MM.1S (cell line): ENCODE measurements at regions not wholly inside any gene's neighbourhood (a gene's known extent, or its start where the extent isn't known, plus 50 kb on each side); places are given as distances from the start of the nearest gene placed in this dataset.

Source experiments
- DNase-seq: peaks from one replicate; pipeline ENCODE4 v3.0.0-alpha.2; 2015
- H2AFZ ChIP-seq: fragments of 300-600 bp; sonication (generic); 2 replicates; pipeline ENCODE4 v1.6.0; 2016; ENCODE audit warnings: antibody characterized with exemption, low read length
- H3F3A ChIP-seq: fragments of 300-600 bp; sonication (generic); 2 replicates; pipeline ENCODE4 v1.6.1; 2016; ENCODE audit warnings: mild to moderate bottlenecking, antibody characterized with exemption, low read length, moderate library complexity, mixed read lengths; ENCODE audit not compliant: insufficient read depth
- H3K27ac ChIP-seq: fragments of 300-600 bp; sonication (generic); 2 replicates; pipeline ENCODE4 v1.5.1; 2016; ENCODE audit warnings: mild to moderate bottlenecking, low read length
- H3K27me3 ChIP-seq: fragments of 300-600 bp; sonication (generic); replicated peaks from 2 replicates; pipeline ENCODE4 v1.6.0; 2016; ENCODE audit warnings: low read length; ENCODE audit not compliant: insufficient read depth
- H3K36me3 ChIP-seq: fragments of 300-600 bp; sonication (generic); replicated peaks from 2 replicates; pipeline ENCODE4 v1.6.1; 2016; ENCODE audit warnings: mild to moderate bottlenecking, low read length, mixed read lengths; ENCODE audit not compliant: insufficient read depth
- H3K4me1 ChIP-seq: fragments of 300-600 bp; sonication (generic); 2 replicates; pipeline ENCODE4 v1.6.1; 2016; ENCODE audit warnings: low read length, mixed read lengths
- H3K4me2 ChIP-seq: fragments of 300-600 bp; sonication (generic); 2 replicates; pipeline ENCODE4 v1.6.0; 2016; ENCODE audit warnings: low read depth, low read length
- H3K4me3 ChIP-seq: fragments of 300-600 bp; sonication (generic); 2 replicates; pipeline ENCODE4 v1.5.1; 2016; ENCODE audit warnings: low read length, mixed read lengths
- H3K79me2 ChIP-seq: fragments of 300-600 bp; sonication (generic); 2 replicates; pipeline ENCODE4 v1.6.1; 2016; ENCODE audit warnings: mixed run types, low read length, mixed read lengths
- H3K9ac ChIP-seq: fragments of 300-600 bp; sonication (generic); 2 replicates; pipeline ENCODE4 v1.6.1; 2016; ENCODE audit warnings: low read length, mixed read lengths
- H3K9me2 ChIP-seq: fragments of 300-600 bp; sonication (generic); replicated peaks from 2 replicates; pipeline ENCODE4 v1.6.1; 2016; ENCODE audit warnings: mild to moderate bottlenecking, low read length, mixed read lengths; ENCODE audit not compliant: insufficient read depth
- H3K9me3 ChIP-seq: fragments of 300-600 bp; sonication (generic); replicated peaks from 2 replicates; pipeline ENCODE4 v1.6.1; 2016; ENCODE audit warnings: mild to moderate bottlenecking, low read length, mixed read lengths; ENCODE audit not compliant: insufficient read depth
- H4K20me1 ChIP-seq: fragments of 300-600 bp; sonication (generic); 2 replicates; pipeline ENCODE4 v1.6.1; 2016; ENCODE audit warnings: mild to moderate bottlenecking, low read length, moderate library complexity, mixed read lengths; ENCODE audit not compliant: insufficient read depth
- EZH2 ChIP-seq: fragments of 300-600 bp; sonication (generic); optimal IDR thresholded peaks from 2 replicates; pipeline ENCODE3; 2017; ENCODE audit warnings: low read depth, mild to moderate bottlenecking, antibody characterized with exemption, low read length, mixed read lengths
- EZH2phosphoT487 ChIP-seq: fragments of 300-600 bp; sonication (generic); IDR thresholded peaks from 2 replicates; pipeline ENCODE4 v1.6.1; 2018; ENCODE audit warnings: antibody characterized with exemption, low read length
- TF ChIP-seq, protein P1 (sequence below): fragments of 300-600 bp; sonication (generic); IDR thresholded peaks from 2 replicates; pipeline ENCODE4 v1.5.1; 2016; ENCODE audit warnings: antibody characterized with exemption, low read length, mixed read lengths

DNA sequence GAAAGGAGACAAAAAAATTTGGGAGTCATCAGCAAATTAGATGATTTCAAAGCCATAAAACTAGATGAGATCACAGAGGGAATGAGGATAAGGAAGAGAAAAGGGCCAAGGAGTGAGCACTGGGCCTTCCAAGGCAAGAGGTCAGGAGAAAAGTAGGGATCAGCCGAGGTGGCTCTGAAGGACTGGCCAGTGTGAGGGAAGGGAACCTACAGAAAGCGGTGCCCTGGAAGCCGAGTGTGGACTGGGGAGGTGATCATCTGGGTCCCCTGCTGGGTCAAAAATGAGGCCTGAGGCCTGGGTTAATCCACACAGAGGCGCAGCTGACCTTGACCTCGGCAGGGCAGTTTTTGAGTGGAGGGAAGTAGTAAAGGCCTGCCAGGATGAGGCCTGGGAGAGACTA is 133.8 kb downstream of the SMIM20 start:
- Histone ChIP-seq H3K36me3 (no peaks in the 10 kb centered on the region), H3K27ac (no peak overlapping the region), H3K9ac (no peak overlapping the region), H3F3A (no peaks in the 10 kb centered on the region), H3K27me3 (no peaks in the 10 kb centered on the region), H3K9me3 (no peaks in the 10 kb centered on the region), H3K4me3 (no peak overlapping the region), H3K4me2 (no peak overlapping the region), H3K9me2 (no peaks in the 10 kb centered on the region), H3K79me2 (no peaks in the 10 kb centered on the region), H3K4me1 (no peaks in the 10 kb centered on the region), H4K20me1 (no peaks in the 10 kb centered on the region), H2AFZ (no peak overlapping the region)
- DNase-seq: no peak
- TF ChIP-seq EZH2: no peak
- TF ChIP-seq, protein P1, sequence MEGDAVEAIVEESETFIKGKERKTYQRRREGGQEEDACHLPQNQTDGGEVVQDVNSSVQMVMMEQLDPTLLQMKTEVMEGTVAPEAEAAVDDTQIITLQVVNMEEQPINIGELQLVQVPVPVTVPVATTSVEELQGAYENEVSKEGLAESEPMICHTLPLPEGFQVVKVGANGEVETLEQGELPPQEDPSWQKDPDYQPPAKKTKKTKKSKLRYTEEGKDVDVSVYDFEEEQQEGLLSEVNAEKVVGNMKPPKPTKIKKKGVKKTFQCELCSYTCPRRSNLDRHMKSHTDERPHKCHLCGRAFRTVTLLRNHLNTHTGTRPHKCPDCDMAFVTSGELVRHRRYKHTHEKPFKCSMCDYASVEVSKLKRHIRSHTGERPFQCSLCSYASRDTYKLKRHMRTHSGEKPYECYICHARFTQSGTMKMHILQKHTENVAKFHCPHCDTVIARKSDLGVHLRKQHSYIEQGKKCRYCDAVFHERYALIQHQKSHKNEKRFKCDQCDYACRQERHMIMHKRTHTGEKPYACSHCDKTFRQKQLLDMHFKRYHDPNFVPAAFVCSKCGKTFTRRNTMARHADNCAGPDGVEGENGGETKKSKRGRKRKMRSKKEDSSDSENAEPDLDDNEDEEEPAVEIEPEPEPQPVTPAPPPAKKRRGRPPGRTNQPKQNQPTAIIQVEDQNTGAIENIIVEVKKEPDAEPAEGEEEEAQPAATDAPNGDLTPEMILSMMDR: no peak
- no peak for TF ChIP-seq EZH2phosphoT487

DNA sequence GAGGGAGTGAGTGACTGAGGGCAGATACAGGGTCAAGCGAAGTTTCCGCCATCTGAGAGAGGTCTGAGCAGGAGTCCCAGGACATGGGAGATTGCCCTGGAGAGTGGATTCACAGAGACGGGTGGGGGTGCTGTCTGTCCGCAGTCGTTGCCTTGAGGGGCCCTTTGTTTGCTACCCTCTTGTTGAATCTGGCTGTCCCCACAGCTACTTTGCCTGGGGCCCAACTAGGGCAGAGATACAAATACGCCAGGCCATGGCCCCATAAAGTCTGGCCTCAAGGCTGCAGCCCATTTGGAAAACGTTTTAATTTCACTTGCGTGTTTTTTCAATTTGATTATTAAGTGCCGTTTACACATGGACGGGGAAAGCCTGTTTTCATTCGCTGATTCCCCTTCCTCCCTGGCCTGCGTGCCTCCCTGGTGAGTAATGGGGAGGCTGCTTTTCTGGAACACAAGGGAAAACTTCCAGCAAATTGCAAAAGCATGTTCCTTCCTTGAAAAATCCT is 134.4 kb downstream of the SMIM20 start:
- Histone ChIP-seq H3K4me2 (no peak overlapping the region), H2AFZ (no peak overlapping the region)
- DNase-seq: no peak

GRCh38 chr4:26048950-26049349 is 134.9 kb downstream of the SMIM20 start:
- H3K4me1 ChIP-seq: no peaks in the 10 kb centered on the region
- H3K4me3 ChIP-seq: no peak overlapping the region
- no peaks in the 10 kb centered on the region for H3K36me3 ChIP-seq

More for the DNA sequence above, 134.4 kb downstream of the SMIM20 start:
- Histone ChIP-seq H3K9me3 (no peaks in the 10 kb centered on the region), H3K36me3 (no peaks in the 10 kb centered on the region), H3K9ac (no peak overlapping the region), H4K20me1 (no peaks in the 10 kb centered on the region), H3K27ac (no peak overlapping the region), H3K4me1 (no peaks in the 10 kb centered on the region), H3K27me3 (no peaks in the 10 kb centered on the region), H3K9me2 (no peaks in the 10 kb centered on the region), H3K4me3 (no peak overlapping the region), H3F3A (no peaks in the 10 kb centered on the region), H3K79me2 (no peaks in the 10 kb centered on the region)
- TF ChIP-seq EZH2phosphoT487 (no peak), EZH2 (no peak)
- TF ChIP-seq, protein P1: no peak

More at GRCh38 chr4:26048950-26049349, 134.9 kb downstream of the SMIM20 start:
- H3K9me2 ChIP-seq: no peaks in the 10 kb centered on the region
- no peak overlapping the region for H3K9ac ChIP-seq
- no peaks in the 10 kb centered on the region for H3K9me3 ChIP-seq
- no peaks in the 10 kb centered on the region for H3F3A ChIP-seq
- H3K4me2 ChIP-seq: no peak overlapping the region
- DNase-seq: no peak
- no peak overlapping the region for H2AFZ ChIP-seq
- no peaks in the 10 kb centered on the region for H3K27me3 ChIP-seq
- no peak overlapping the region for H3K27ac ChIP-seq
- H4K20me1 ChIP-seq: no peaks in the 10 kb centered on the region
- no peaks in the 10 kb centered on the region for H3K79me2 ChIP-seq
- TF ChIP-seq, protein P1: no peak
- TF ChIP-seq EZH2phosphoT487 (no peak), EZH2 (no peak)
